HG03045 (cell line): ENCODE measurements at regions not wholly inside any gene's neighbourhood (a gene's known extent, or its start where the extent isn't known, plus 50 kb on each side); places are given as distances from the start of the nearest gene placed in this dataset.

ENCODE experiments used
- ATAC-seq: cut with Tn5 transposase; IDR thresholded peaks from one replicate; pipeline ENCODE4 v1.9.1; 2021; ENCODE audit warnings: mild to moderate bottlenecking, moderate library complexity; ENCODE audit not compliant: unreplicated experiment

DNA sequence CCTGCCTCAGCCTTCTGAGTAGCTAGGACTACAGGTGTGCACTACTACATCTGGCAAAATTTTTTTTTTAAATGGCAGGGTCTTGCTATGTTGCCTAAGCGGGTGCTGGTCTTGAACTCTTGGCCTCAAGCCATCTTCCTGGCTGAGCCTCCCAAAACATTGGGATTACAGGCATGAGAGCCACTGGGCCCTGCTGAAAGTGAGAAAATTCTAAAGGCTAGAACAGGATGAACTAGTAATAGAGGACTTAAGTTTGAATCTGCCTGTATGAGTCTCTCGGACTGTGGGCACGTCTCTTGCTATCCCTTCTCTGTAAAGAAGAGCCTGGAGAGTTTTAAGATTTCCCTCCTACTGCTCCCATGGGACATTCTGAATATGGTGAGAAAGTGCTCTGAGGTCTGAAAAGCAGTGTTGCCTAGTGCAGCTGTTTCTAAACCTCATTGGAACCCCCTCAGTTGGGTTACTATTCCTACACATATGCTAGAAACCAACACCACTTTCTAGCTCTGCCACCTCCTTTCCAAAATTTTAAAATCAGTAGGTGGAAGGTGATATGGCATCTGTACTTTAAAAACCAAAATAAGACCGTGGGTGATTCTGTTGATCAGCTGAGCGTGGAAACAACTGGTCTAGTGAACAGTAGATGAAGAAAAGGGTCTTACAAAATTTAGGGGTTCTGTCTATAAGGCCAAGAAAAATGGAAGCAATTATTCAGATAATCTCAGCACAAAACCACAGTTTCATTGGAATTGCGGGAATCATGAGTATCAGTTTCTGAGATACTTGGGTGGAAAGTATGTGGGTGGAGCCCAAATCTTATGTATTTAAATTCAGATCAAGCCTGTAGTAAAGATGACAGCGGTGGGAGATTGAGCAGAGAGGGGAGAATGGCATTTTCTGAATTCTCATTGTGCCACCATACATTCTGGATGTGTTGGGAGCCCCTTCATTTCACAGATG is 259.8 kb upstream of the CXCR4 start:
- ATAC-seq, result no peak

DNA sequence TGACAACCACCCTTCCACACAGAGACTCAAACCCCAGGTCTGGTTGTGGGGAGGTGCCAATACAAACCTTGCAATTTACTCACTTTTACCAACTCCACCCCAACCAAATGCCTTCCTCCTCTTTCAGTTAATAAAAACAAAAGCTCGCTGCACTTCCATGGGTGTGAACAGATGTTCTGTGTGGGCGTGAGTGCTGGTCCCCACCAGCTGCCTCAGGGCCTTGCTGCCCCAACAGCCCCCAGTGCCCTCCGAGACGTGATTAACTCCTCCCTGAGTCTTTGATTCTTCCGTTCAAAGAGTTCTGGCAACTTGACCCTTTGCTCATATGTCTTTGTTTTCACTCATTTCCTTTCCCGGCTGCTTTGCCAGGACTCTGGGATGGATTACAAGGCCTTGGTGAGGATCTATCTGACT is 258.9 kb upstream of the CXCR4 start:
- ATAC-seq, result no peak

DNA sequence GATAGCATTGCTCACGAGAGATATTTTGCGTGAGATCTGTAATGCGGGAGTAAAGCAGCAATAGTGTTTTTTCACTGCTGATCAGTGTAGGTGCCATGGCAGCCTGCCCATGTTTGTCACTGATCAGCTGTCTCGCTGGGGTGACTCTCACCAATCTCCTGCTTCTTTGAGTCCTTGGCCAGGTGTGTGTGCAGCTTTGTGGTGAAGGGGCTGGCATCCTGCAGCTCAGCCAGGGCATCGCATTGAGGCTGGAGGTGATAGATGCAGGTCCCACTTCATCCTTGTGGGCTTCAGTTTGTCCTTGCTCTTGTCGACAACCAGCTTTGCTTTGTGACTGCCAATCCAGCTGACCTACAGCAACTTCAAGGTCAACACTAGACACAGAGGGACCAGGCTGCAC is 258.3 kb upstream of the CXCR4 start:
- no peak for ATAC-seq

DNA sequence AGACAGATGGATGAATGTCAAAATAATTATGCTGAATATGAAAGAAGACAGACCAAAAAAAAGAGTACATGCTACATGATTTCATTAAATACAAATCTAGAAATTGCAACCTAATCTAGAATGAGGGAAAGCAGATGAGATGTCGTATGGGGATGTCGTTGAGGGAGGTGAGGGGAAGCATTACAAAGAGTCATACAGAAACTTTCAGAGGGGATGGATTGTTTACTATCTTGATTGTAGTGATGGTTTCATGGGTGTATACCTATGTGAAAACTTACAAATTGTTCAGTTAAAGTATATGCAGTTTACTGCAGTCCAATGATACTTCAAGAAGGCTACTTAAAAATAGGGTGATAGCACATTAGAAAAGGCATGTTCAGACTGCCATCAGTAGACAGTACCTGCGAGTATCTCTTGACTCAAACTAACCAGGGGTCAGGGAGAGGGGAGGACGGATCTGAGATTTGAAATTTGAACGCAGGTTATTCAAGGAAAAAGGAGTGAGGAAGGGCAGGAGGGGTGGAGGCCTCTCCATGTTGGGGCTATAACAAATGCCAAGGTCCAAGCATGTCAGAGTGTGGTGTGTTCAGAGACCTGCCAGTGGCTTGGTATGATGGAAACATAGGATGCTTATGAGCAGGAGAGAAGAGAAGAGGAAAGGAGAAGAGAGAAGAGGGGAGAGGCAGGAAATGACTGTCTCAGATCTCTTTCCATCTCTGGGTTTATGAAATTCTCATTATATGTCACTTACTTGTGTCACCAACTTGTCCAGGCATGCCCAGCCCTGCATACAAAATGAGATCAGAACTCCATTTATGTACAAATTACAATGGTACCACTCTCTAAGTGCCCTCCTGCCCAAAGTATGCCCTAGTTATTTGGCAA is 257.3 kb upstream of the CXCR4 start:
- peak; percentile 56 for ATAC-seq

DNA sequence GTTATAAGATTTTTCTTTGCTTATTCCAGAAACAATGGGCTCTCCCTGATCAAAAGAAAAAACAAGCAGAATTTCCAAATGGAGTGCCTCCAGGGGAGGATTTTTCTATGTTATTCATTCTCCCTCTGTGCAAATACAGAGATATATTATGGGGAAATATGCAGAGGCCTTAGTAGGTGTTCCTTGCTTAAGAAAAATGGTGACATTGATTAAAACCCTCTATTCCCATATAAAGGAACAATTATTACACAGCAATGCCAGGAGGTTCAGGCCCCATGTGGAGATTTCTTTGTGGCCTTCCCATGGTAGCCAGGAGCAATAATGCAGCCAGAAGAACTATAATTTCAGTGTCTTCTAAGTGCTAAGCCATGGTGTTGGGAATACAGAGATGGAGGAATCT is 255.9 kb upstream of the CXCR4 start:
- no peak for ATAC-seq

DNA sequence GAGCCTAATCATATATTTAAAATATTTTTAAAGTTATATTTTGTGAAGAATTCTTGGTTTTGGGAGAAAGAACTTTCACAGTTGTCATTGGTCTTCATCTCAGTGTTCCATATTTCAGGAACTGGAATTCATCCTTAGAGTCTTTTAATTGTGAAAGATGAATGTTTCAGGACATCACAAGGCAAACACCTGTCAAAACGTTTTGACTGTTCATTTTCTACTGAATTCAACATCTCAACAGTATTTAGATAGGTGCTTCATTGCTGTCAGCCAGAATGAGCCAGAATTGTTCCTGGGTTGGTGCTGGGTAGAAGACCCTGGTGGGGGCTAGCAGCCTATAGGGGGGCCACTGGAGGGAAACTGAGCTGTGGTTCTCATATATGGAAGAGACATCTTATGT is 255.1 kb upstream of the CXCR4 start:
- no peak for ATAC-seq

DNA sequence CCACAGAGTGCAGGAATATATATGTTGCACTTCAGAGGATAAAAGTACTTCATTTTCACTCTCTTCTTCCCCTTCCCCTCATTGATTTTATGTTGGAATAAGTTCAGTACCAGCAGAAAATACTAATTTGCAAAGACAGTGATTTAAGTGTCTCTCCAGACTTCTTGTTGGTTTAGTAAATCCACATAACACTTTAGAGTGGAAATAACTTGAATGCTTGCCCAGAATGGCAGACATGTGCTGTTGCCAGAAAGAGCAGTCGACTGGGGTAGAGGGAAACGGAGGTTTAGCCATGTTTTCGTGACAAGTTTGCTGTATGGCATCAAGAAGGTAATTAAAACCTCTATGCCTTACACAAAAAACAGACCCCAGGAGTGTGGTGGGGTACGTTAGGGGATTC is 246.0 kb upstream of the CXCR4 start:
- no peak for ATAC-seq

DNA sequence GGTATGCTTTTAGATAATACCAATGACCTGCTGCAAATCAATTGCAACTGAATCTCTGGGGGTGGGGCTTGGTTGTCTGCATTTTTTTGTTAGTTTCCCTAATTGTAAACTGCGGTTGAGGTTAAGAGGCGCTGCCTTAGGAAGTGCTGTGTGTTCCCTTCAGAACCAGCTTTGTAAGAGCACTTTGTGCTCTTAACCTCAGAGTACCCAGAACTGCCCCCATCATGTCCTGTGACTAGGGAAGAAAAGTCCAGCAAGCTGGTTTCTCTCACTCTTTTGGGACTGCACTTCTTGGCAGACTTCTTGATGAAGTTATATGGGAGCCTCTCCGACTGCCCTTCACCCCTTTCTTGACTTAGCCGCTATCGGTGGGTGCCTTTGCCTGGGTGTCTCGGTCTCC is 245.5 kb upstream of the CXCR4 start:
- no peak for ATAC-seq

DNA sequence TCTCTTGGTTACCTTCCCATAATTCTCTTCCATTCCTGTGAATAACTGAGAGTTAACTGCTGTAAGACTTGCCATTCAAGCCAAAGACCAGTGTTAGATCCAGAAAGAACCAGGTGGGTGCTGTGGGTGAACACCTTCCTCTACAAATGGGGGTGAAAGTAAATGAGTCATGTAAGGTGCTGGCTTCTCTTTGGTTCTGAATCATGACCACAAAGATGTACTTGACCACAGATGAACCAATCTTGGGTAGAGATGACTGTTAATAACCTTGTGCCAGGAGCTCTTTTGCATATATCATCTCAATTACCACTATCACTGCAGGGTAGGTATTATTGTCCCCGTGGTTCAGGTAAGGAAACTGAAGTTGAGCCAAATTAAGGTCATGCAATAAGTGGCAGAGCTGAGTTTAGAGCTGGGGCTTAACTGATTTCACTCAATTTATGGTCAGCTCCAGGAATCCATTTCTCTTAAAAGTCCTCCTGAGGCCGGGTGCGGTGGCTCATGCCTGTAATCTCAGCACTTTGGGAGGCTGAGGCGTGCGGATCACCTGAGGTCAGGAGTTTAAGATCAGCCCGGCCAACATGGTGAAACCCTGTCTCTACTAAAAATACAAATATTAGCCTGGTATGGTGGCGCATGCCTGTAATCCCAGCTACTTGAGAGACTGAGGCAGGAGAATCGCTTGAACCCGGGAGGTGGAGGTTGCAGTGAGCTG is 244.9 kb upstream of the CXCR4 start:
- ATAC-seq, result peak; percentile 93

DNA sequence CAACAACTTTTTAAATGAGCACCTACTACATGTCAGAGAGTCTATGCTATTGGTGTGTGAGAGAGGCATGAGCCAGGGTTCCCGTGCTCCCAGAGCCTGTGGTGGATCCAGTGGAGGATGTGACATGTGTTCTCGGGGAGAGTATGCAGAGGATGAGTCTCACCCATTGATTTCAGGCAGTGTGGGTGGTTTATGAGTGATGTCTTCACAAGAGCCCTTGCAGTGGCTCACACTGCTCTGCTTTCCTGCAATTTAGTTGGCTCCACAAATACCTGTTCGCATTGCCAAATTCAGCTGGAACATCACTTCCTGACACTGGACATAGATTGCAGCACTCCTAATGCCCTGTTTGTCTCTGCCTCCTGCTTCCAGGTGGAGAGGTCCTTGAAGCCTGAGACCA is 243.6 kb upstream of the CXCR4 start:
- no peak for ATAC-seq

DNA sequence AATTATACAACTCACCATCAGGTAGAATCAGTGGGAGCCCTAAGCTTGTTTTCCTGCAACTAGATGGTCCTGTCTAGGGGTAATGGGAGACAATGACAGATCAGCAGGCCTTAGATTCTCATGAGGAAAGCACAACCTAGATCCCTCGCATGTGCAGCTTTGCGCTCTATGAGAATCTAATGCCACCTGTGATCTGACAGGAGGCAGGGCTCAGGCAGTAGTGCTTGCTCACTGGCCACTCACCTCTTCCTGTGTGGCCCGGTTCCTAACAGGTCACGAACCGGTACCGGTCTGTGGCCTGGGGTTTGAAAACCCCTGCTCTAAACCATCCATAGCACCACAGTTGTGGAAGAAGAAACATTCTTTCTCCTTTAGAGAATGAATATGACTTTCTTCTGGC is 242.8 kb upstream of the CXCR4 start:
- no peak for ATAC-seq

DNA sequence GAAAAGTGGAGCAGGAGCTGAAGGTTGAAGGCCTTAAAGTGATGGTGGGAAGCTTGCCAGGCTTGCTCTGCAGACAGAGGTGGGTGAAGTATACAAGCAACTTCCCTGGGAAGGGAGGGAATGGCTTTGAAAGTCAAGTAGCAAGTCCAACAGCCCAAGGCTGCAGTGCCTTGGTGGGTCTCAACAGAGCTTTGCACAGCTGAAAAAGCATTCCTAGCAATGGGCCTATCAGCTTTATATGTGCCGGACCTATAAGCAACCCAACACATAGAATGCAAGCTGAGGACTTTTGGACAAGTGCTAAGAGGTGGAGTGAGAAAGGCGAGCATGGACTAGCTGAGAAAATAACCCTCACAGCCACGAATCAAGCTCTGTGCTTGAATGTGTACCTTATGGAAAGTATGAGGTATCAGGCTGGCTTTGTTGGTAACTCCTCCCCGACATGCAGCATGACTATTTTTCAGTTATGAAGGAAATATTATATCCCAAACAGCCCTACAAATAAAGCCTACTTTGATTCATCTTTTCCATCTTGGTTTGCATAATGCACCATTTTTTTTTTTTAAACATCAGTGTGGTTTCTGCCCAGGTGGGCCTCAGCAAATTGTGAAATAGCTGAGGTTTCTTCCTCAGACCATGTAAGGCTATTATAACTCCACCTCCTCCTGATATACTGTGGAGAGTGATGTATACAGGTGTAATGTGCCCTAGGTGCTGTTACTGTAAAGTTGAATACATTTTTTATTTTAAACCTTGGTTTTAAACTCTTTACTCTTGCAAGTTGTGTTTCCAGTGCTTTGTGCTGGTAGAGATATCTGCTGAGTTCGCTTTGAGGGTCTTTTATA is 241.4 kb upstream of the CXCR4 start:
- ATAC-seq, result no peak

DNA sequence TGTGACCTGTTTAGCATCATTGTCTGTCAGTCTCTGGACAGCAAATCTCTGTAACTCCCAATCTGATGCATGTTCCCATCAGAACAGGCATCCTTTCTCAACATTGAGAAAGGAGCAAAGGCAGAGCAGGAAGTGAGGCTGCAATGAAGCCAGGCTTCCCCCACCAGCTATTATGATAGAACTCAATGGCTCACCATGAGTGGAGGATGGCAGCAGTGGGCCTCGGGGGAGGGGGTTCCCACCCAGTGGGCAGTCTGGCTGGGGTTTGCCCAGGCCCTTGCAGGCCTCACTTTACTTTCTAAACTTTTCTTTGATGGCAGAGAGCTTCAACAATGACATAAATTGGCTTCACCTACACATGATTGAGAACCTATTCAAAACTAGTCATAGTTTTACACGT is 240.6 kb upstream of the CXCR4 start:
- ATAC-seq, result no peak

DNA sequence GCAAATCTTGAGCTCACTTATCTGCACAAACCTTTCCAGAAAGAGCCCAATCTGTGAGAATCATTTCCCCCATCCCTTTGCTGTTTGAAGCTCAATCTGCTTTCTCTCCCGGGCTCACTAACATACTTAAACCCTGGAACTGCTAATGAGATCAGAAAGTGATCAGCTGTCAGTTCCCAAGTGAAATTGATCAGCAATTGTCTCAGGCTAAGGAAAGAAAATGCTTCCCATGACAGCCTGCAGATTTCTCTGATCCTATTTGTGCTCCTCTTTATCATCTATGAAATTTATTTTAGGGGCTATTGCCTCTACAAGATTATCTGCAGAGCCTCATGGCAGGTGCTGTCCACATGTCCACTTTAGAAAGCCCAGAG is 239.0 kb upstream of the CXCR4 start:
- ATAC-seq, result no peak

DNA sequence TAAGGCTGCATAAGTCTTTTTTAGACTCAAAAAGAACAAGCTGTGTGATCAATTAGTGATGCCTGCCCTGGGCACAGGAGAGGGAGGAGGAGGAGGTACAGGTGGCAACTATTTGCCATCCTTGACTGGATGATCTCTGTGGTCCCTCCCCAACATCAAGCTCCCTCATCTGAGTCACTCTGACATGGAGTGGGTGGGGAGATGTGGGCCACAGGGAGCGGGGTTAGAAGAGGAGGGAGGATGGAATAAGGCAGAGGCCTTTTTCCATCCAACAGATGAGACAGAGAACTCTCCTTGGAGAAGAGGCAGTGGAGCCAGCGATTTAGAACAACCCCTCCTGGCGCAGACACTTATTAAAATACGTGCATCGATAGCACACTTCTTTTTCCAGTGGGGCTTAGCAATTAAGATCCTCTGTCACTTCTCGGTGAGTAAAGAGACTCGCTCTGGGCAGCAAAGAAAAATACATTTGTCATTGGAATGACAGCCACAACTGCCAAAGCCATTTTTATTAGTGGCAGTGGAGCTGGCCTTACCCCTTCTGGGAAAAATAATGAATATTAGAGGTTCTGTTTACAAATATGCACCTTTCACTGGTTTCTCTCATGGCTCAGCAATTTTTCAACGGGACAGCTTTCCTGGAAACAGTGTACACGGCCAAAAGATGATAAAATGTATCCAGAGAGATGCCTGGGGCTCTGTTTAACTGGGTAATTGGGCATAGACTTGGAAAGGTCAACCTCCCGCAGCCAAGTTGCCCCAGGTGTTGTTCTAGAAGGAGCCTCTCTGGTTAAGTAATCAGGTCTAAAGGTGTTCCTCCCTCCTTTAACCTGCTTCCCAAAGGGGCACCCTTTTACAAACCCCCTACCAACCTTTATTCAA is 238.4 kb upstream of the CXCR4 start:
- ATAC-seq, result no peak

DNA sequence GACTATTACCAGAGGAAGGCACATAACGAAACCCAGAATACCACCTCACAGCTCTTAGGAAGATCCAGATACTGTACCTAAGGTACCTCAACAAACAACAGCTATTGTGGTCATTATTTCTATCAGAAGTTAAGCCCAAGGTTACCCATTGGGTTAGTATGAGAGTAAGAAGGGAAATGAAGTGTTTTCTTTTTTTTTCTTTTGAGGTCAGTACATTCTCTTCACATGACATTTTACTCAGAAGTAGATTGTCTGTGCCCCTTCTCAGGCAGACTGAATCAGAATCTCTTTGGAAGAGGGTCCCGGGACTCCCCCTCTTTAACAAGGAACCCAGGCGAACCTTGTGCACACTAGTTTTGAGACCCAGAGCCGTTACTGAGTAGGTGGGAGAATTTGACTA is 233.7 kb upstream of the CXCR4 start:
- no peak for ATAC-seq

DNA sequence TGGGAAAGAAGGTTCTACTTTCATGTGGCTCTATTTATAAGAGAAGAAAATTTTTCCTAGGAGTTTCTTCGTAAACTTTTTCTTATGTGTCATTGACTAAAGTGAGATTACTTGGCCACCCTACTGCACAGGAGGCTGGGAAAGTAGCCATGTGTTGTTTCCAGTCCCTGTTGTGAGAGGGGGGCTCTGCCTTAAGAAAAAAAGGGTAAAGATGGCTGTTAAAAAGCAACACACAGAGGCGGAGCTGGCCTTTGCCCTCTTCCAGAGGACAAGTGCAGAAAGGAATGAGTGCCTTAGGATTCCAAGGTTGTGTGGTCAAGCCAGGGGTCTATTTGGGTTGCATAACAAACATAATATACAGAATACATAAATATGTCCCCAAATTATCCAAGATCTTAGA is 230.0 kb upstream of the CXCR4 start:
- ATAC-seq, result no peak

DNA sequence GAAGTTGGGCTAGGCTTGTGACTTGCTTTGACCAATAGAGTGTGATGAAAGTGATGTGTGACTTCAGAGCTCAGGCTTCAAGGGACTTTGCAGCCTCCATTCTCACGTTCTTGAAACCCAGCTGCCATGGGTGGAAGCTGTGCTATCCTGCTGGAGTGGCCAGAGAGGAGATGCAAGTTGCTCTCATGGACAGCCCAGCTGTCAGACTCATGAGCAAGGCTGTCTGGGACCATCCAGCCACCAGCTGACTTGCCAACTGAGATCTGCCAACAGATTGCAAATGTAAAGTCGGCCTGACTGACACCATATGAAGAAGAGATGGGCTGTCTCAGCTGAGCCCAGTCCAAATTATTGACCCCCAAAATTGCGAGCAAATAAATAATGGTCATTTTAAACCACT is 226.4 kb upstream of the CXCR4 start:
- no peak for ATAC-seq

DNA sequence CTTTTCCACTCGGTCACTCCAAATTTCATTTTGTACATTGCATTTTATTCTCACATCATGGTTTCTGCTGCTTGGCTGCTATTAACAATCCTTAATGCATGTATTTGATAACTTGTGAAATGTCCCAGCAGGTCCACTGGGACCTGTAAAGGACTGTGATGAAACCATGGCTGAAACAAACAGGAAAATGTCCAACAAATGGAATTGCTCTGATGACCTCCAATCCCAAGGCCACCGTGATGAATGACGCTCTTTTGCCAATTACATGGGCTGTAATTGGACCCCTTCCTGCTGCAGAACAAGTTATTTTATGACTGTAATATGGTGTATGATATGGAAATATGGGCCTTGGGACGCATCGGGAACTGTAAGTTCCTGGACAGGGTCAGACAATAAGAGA is 224.2 kb upstream of the CXCR4 start:
- ATAC-seq, result no peak
